Fibroblast of the aortic adventitia (primary cell): ENCODE measurements at regions not wholly inside any gene's neighbourhood (a gene's known extent, or its start where the extent isn't known, plus 50 kb on each side); places are given as distances from the start of the nearest gene placed in this dataset.

ENCODE experiments used
- DNase-seq: peaks from one replicate; pipeline ENCODE4 v3.0.0-alpha.2; 2010; ENCODE audit warnings: low read depth
- H3K4me3 ChIP-seq: 2 replicates; pipeline ENCODE4 v1.5.1; 2011; ENCODE audit warnings: low read depth, mild to moderate bottlenecking, control low read depth, low read length, moderate library complexity
- TF ChIP-seq, protein P1 (sequence below): IDR thresholded peaks from 2 replicates; pipeline ENCODE4 v1.5.1; 2011; ENCODE audit warnings: mild to moderate bottlenecking, low read length, control low read depth, inconsistent platforms; ENCODE audit not compliant: insufficient read depth

DNA sequence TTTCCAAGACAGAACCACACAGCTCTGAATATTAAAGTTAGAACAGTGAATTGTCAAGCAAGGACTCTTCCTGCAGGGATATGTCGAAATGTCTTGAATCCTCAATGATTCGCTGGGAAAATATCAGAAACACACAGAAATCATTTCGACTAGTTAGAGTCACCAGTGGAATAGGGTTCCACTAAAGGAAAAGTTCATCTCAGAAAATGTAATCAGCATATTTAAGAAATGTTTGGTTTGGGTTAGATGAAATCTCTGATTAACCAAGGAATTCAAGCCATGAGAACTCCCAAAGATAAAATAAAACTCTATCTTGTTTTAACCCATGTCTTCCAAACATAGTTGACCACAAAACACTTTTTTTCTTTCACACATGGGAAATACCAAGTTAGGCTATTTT, 621.0 kb upstream of the NRSN1 start:
- no peak for DNase-seq
- TF ChIP-seq, protein P1, sequence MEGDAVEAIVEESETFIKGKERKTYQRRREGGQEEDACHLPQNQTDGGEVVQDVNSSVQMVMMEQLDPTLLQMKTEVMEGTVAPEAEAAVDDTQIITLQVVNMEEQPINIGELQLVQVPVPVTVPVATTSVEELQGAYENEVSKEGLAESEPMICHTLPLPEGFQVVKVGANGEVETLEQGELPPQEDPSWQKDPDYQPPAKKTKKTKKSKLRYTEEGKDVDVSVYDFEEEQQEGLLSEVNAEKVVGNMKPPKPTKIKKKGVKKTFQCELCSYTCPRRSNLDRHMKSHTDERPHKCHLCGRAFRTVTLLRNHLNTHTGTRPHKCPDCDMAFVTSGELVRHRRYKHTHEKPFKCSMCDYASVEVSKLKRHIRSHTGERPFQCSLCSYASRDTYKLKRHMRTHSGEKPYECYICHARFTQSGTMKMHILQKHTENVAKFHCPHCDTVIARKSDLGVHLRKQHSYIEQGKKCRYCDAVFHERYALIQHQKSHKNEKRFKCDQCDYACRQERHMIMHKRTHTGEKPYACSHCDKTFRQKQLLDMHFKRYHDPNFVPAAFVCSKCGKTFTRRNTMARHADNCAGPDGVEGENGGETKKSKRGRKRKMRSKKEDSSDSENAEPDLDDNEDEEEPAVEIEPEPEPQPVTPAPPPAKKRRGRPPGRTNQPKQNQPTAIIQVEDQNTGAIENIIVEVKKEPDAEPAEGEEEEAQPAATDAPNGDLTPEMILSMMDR, result no peak
- no peak overlapping the region for H3K4me3 ChIP-seq

DNA sequence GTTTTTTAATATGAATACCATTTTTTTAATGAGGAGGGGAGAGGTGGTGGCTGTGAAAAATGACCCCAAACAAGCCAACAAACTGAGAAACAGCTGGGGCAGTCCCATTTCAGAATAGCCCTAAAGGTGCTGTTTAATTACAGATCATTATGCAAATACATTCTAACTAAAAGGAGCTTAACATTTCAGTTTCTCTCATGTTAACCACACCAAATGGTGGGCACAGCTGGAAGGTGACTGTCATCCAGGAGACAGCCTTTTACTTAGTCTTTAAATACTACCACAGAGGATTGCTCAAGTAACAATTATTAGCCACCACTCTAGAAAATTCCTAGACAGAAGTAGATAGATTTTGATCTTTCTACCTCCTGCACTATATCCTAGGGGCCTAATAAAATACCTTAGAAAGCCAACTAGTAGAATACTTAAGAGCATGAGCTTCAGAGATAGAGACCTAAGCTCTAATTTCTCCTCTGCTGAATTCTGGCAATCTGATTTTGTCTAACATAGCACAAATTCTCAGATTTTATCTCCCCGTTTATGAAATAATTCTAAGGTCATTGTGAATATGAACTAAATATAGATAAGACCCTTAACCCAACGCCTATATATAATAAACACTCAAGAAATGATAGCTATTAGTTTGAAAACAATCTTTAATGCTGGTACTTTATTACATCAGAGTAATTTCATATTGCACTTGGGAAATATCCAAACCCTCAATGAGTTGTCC, 615.1 kb upstream of the NRSN1 start:
- DNase-seq, result no peak
- no peak overlapping the region for H3K4me3 ChIP-seq
- TF ChIP-seq, protein P1, result no peak

DNA sequence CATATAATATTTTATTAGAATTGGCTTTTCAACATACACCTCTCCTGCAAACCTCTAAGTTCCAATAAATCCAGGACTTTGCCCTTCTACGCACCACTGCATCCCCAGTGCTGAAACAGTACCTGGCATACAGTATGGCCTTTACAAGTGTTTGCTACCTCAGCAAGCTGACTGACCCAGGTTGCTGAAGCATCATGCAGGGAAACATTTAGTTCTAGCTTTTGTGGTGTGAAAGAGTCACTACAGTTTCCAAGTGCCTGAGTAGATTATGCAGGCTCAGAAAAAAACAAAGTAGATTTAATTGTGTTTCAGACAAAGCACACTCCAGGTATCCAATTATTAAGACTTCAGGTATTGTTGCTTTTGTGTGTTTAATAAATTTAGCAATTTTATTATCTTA, 614.2 kb upstream of the NRSN1 start:
- no peak overlapping the region for H3K4me3 ChIP-seq
- TF ChIP-seq, protein P1, result no peak

GRCh38 chr6:23518294-23518693, 607.7 kb upstream of the NRSN1 start:
- TF ChIP-seq, protein P1, result no peak
- no peak for DNase-seq
- no peak overlapping the region for H3K4me3 ChIP-seq

More for the DNA sequence above, 614.2 kb upstream of the NRSN1 start:
- no peak for DNase-seq

DNA sequence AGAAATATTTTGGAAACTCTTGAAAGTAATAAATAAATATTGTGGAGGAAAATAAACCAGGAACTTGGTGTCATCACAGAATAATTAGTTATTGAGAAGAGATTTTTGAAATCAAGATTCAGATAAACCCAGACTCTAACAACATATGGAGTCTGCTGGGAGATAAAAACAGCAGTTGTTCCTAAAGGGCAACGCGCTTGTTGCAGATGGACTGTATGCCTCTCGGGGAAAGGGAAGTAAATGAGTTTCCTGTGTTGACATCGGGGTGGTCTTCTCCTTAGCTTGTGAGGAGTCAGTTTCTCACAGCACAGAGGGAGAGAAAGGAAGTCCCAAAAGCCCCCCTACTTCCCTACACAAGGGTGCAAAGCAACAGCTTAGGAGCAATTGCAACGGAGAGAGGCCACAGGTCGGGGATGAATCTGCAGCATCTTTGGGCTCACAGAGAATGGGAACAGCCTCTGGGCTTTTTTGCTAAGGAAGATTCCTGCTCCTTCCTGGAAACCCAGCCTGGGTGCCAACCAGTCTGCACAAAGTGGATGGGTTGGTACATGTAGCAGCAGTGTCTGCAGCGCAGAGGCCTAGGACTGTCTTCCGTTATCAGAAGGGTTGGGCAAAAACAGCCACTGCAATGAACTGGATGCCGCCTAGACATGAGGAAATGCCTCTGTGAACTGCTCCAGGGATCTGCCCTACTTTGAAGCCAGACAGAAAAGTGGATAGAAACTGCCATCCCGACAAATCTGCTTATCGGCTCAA, 603.0 kb upstream of the NRSN1 start:
- TF ChIP-seq, protein P1, result no peak
- no peak for DNase-seq

GRCh38 chr6:23523771-23524170, 602.2 kb upstream of the NRSN1 start:
- DNase-seq, result no peak
- TF ChIP-seq, protein P1, result no peak
- H3K4me3 ChIP-seq, result no peak overlapping the region

More for the DNA sequence above, 603.0 kb upstream of the NRSN1 start:
- no peak overlapping the region for H3K4me3 ChIP-seq
